T-helper 9 cell (primary cell): ENCODE measurements at regions not wholly inside any gene's neighbourhood (a gene's known extent, or its start where the extent isn't known, plus 50 kb on each side); places are given as distances from the start of the nearest gene placed in this dataset.
A peak's percentile ranks its signal among the peaks of the same experiment; 100 is the strongest.
"Not testable (repeated sequence)": the region's sequence is repeated elsewhere in the genome, so short reads cannot be mapped to it uniquely, and the experiment has no call there.

Experiments used
- DNase-seq: peaks from one replicate; pipeline ENCODE4 v3.0.0-alpha.2; 2020

GRCh38 chr10:23975431-23975830 lies 233.5 kb upstream of the KIAA1217 start:
- DNase-seq, result no peak

GRCh38 chr10:23976275-23976674 lies 232.7 kb upstream of the KIAA1217 start:
- DNase-seq, result no peak

- DNase-seq, result no peak
Observed at GRCh38 chr10:23978317-23978716, 230.6 kb upstream of the KIAA1217 start.

- DNase-seq, result no peak
Observed at GRCh38 chr10:23980094-23980493, 228.8 kb upstream of the KIAA1217 start.

GRCh38 chr10:23981520-23982309 lies 227.2 kb upstream of the KIAA1217 start:
- no peak for DNase-seq

- not testable (repeated sequence) for DNase-seq
Observed at GRCh38 chr10:23984405-23984804, 224.5 kb upstream of the KIAA1217 start.

- DNase-seq, result no peak
Observed at GRCh38 chr10:23988006-23988405, 220.9 kb upstream of the KIAA1217 start.

GRCh38 chr10:23994459-23995046 lies 214.4 kb upstream of the KIAA1217 start:
- DNase-seq, result peak; percentile 1

GRCh38 chr10:23999445-23999844 lies 209.5 kb upstream of the KIAA1217 start:
- no peak for DNase-seq

GRCh38 chr10:24000271-24000813 lies 208.6 kb upstream of the KIAA1217 start:
- DNase-seq, result no peak

GRCh38 chr10:24006741-24007140 lies 202.2 kb upstream of the KIAA1217 start:
- DNase-seq, result no peak

- no peak for DNase-seq
Observed at GRCh38 chr10:24007359-24007758, 201.6 kb upstream of the KIAA1217 start.

GRCh38 chr10:24008164-24009091 lies 200.5 kb upstream of the KIAA1217 start:
- DNase-seq, result no peak

- no peak for DNase-seq
Observed at GRCh38 chr10:24009115-24009514, 199.8 kb upstream of the KIAA1217 start.

GRCh38 chr10:24009736-24010135 lies 199.2 kb upstream of the KIAA1217 start:
- no peak for DNase-seq

GRCh38 chr10:24010436-24010970 lies 198.4 kb upstream of the KIAA1217 start:
- no peak for DNase-seq

GRCh38 chr10:24012249-24012803 lies 196.6 kb upstream of the KIAA1217 start:
- DNase-seq, result no peak

- DNase-seq, result no peak
Observed at GRCh38 chr10:24027107-24027506, 181.8 kb upstream of the KIAA1217 start.

GRCh38 chr10:24034571-24034970 lies 174.4 kb upstream of the KIAA1217 start:
- DNase-seq, result no peak

- DNase-seq, result no peak
Observed at GRCh38 chr10:24035761-24036160, 173.2 kb upstream of the KIAA1217 start.

- DNase-seq, result no peak
Observed at GRCh38 chr10:24039315-24039714, 169.6 kb upstream of the KIAA1217 start.

- no peak for DNase-seq
Observed at GRCh38 chr10:24039897-24040296, 169.0 kb upstream of the KIAA1217 start.
